ENCODE measurements at regions not wholly inside any gene's neighbourhood (a gene's known extent, or its start where the extent isn't known, plus 50 kb on each side); places are given as distances from the start of the nearest gene placed in this dataset.

DNA sequence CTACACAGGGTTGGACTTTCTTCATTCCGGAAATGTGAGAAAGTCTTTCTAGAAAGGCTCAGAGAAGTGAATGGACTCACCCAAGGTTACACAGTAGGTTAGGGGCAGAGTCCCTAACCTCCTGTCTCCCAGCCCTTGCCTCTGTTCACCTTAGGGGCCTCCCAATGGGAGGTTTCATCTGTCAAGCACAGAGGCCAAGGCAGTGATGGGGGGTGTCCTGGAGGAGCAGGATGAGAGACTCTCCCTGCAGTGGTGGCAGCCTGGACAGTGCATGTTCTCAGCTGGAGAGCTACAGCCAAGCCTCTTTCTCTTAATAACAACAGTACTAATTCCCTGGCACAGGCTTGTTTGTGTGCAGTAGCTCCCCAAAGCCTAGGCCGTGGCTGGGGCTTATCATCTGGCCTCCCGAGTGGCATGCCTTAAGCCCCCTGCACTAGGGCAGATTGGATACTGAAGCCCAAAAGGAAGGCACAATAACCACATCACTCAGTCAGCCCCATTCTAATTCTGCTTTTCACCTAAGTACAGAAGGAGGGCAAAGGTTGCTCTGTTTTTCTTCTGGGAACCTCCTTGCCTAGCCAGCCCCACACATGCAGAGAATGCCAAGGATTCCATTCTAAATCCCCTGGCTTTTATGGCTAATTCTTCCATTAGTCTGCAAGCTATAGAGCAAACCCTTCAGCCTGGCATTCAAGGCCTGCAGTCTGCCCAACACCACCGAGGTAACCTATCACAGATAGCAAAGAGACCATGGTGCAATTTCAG is 50.2 kb upstream of the XPA start:
- H3K4me1 ChIP-seq (ENCODE audit: control insufficient read depth in 4 of 4, insufficient read depth in 4 of 4, low read length in 3 of 4) = no peaks in the 10 kb centered on the region
- no peaks in the 10 kb centered on the region for H3K27me3 ChIP-seq (ENCODE audit: control insufficient read depth in 4 of 4, insufficient read depth in 4 of 4, low read length in 3 of 4)
- TF ChIP-seq, protein P1, sequence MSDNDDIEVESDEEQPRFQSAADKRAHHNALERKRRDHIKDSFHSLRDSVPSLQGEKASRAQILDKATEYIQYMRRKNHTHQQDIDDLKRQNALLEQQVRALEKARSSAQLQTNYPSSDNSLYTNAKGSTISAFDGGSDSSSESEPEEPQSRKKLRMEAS (IDR thresholded peaks at IDR 0.05) = no peak
- TF ChIP-seq GABPA (IDR thresholded peaks at IDR 0.05 in 1 of 2, conservative IDR thresholded peaks at IDR 0.05 in 1 of 2) (no peak), EGR1 (IDR thresholded peaks at IDR 0.05; ENCODE audit: low read depth in 2 of 2) (no peak), RXRA (IDR thresholded peaks at IDR 0.05) (no peak)
- H3K36me3 ChIP-seq (ENCODE audit: control insufficient read depth in 4 of 4, insufficient read depth in 3 of 4, low read depth in 1 of 4, low read length in 3 of 4) = no peaks in the 10 kb centered on the region
- 86% methylated on average over 4 of the region's 4 CpGs for WGBS
- H3K27ac ChIP-seq (ENCODE audit: low read depth in 1 of 2, low read length in 2 of 2) = no peak overlapping the region
- H3K9ac ChIP-seq (ENCODE audit: low read depth in 1 of 2, low read length in 2 of 2) = no peak overlapping the region
- peaks cover 0 to 5% (median 4%) of the 10 kb centered on the region in 4 donors for H3K9me3 ChIP-seq (ENCODE audit: control insufficient read depth in 4 of 4, low read length in 3 of 4)
- H3K4me3 ChIP-seq (ENCODE audit: low read depth in 1 of 3, low read length in 3 of 3) = no peak overlapping the region
- no peak for DNase-seq (ENCODE audit: low spot score)

DNA sequence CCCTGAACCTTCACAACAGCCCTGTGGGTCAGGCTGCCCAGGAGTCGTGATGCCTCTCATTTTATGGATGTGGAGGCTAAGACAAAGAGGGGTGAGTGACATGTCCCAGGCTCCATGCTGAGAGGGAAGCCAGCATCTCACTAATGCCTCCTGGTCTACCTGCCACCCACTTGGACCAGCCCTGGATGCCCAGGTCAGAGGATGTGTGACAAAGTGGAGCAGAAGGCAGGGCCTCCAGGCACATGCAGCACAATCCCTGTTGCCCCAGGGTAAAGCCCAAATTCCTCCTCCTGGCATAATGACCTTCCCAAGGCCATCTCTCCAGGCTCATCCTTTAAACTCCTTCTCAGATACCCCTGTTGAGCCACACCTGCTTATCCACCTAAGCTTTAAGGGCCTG is 51.4 kb upstream of the XPA start:
- 61% methylated on average over 1 of the region's 1 CpG for WGBS
- Histone ChIP-seq H3K9me3 (ENCODE audit: control insufficient read depth in 4 of 4, low read length in 3 of 4) (no peaks in the 10 kb centered on the region), H3K4me1 (ENCODE audit: control insufficient read depth in 4 of 4, insufficient read depth in 4 of 4, low read length in 3 of 4) (no peaks in the 10 kb centered on the region), H3K36me3 (ENCODE audit: control insufficient read depth in 4 of 4, insufficient read depth in 3 of 4, low read depth in 1 of 4, low read length in 3 of 4) (no peaks in the 10 kb centered on the region), H3K27ac (ENCODE audit: low read depth in 1 of 2, low read length in 2 of 2) (no peak overlapping the region), H3K4me3 (ENCODE audit: low read depth in 1 of 3, low read length in 3 of 3) (no peak overlapping the region), H3K27me3 (ENCODE audit: control insufficient read depth in 4 of 4, insufficient read depth in 4 of 4, low read length in 3 of 4) (no peaks in the 10 kb centered on the region), H3K9ac (ENCODE audit: low read depth in 1 of 2, low read length in 2 of 2) (no peak overlapping the region)
- TF ChIP-seq EGR1 (IDR thresholded peaks at IDR 0.05; ENCODE audit: low read depth in 2 of 2) = no peak
- TF ChIP-seq YY1 (IDR thresholded peaks at IDR 0.05) = no peak
- TF ChIP-seq HNF4G (IDR thresholded peaks at IDR 0.05) = no peak
- TF ChIP-seq JUND (IDR thresholded peaks at IDR 0.05) = no peak
- no peak for TF ChIP-seq SP1 (IDR thresholded peaks at IDR 0.05)
- TF ChIP-seq FOXA2 (IDR thresholded peaks at IDR 0.05) = no peak
- TF ChIP-seq, protein P1 (IDR thresholded peaks at IDR 0.05) = no peak
- TF ChIP-seq, protein P2, sequence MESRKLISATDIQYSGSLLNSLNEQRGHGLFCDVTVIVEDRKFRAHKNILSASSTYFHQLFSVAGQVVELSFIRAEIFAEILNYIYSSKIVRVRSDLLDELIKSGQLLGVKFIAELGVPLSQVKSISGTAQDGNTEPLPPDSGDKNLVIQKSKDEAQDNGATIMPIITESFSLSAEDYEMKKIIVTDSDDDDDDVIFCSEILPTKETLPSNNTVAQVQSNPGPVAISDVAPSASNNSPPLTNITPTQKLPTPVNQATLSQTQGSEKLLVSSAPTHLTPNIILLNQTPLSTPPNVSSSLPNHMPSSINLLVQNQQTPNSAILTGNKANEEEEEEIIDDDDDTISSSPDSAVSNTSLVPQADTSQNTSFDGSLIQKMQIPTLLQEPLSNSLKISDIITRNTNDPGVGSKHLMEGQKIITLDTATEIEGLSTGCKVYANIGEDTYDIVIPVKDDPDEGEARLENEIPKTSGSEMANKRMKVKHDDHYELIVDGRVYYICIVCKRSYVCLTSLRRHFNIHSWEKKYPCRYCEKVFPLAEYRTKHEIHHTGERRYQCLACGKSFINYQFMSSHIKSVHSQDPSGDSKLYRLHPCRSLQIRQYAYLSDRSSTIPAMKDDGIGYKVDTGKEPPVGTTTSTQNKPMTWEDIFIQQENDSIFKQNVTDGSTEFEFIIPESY (IDR thresholded peaks at IDR 0.05) = no peak
- TF ChIP-seq RAD21 (IDR thresholded peaks at IDR 0.05) = no peak
- TF ChIP-seq, protein P3, sequence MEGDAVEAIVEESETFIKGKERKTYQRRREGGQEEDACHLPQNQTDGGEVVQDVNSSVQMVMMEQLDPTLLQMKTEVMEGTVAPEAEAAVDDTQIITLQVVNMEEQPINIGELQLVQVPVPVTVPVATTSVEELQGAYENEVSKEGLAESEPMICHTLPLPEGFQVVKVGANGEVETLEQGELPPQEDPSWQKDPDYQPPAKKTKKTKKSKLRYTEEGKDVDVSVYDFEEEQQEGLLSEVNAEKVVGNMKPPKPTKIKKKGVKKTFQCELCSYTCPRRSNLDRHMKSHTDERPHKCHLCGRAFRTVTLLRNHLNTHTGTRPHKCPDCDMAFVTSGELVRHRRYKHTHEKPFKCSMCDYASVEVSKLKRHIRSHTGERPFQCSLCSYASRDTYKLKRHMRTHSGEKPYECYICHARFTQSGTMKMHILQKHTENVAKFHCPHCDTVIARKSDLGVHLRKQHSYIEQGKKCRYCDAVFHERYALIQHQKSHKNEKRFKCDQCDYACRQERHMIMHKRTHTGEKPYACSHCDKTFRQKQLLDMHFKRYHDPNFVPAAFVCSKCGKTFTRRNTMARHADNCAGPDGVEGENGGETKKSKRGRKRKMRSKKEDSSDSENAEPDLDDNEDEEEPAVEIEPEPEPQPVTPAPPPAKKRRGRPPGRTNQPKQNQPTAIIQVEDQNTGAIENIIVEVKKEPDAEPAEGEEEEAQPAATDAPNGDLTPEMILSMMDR (IDR thresholded peaks at IDR 0.05; ENCODE audit: low read depth, low read length, missing input control) = no peak
- TF ChIP-seq, protein P4, sequence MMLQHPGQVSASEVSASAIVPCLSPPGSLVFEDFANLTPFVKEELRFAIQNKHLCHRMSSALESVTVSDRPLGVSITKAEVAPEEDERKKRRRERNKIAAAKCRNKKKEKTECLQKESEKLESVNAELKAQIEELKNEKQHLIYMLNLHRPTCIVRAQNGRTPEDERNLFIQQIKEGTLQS (IDR thresholded peaks at IDR 0.05) = no peak
- TF ChIP-seq NR2F2 (IDR thresholded peaks at IDR 0.05) = no peak
- TF ChIP-seq, protein P5, sequence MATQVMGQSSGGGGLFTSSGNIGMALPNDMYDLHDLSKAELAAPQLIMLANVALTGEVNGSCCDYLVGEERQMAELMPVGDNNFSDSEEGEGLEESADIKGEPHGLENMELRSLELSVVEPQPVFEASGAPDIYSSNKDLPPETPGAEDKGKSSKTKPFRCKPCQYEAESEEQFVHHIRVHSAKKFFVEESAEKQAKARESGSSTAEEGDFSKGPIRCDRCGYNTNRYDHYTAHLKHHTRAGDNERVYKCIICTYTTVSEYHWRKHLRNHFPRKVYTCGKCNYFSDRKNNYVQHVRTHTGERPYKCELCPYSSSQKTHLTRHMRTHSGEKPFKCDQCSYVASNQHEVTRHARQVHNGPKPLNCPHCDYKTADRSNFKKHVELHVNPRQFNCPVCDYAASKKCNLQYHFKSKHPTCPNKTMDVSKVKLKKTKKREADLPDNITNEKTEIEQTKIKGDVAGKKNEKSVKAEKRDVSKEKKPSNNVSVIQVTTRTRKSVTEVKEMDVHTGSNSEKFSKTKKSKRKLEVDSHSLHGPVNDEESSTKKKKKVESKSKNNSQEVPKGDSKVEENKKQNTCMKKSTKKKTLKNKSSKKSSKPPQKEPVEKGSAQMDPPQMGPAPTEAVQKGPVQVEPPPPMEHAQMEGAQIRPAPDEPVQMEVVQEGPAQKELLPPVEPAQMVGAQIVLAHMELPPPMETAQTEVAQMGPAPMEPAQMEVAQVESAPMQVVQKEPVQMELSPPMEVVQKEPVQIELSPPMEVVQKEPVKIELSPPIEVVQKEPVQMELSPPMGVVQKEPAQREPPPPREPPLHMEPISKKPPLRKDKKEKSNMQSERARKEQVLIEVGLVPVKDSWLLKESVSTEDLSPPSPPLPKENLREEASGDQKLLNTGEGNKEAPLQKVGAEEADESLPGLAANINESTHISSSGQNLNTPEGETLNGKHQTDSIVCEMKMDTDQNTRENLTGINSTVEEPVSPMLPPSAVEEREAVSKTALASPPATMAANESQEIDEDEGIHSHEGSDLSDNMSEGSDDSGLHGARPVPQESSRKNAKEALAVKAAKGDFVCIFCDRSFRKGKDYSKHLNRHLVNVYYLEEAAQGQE (IDR thresholded peaks at IDR 0.05) = no peak
- TF ChIP-seq HNF4A (conservative IDR thresholded peaks at IDR 0.05) = no peak
- TF ChIP-seq FOXA1 (IDR thresholded peaks at IDR 0.05) = no peak
- peak; percentile 16 for DNase-seq (ENCODE audit: low spot score)

Data from liver (tissue), 8 donors.